ENCODE measurements at regions not wholly inside any gene's neighbourhood (a gene's known extent, or its start where the extent isn't known, plus 50 kb on each side); places are given as distances from the start of the nearest gene placed in this dataset.
A peak's percentile ranks its signal among the peaks of the same experiment; 100 is the strongest.

- TF ChIP-seq CHD7 (IDR thresholded peaks at IDR 0.05; ENCODE audit: insufficient replicate concordance, low read length) = no peak
- TF ChIP-seq SIN3A (conservative IDR thresholded peaks at IDR 0.05 in 1 of 2, IDR thresholded peaks at IDR 0.05 in 1 of 2; ENCODE audit: low read depth in 1 of 2, low read length in 2 of 2) = no peak
- TF ChIP-seq NANOG (IDR thresholded peaks at IDR 0.05; ENCODE audit: insufficient read depth, low read depth, low read length, poor library complexity, severe bottlenecking) = peak; percentile 95
- no peak for TF ChIP-seq EZH2 (IDR thresholded peaks at IDR 0.05; ENCODE audit: low read depth, low read length, severe bottlenecking)
These were observed 146.5 kb upstream of the MGAT5 start (continued) for GRCh38 chr2:134107402-134107801.

All from H1 (cell line).